Breast epithelium (tissue), 3 donors: ENCODE measurements at regions not wholly inside any gene's neighbourhood (a gene's known extent, or its start where the extent isn't known, plus 50 kb on each side); places are given as distances from the start of the nearest gene placed in this dataset.

Experiments
- POLR2A ChIP-seq: fragments of 450-650 bp; IDR thresholded peaks from one replicate; pipeline ENCODE4 v1.6.1; 2016; ENCODE audit warnings: antibody characterized with exemption, mild to moderate bottlenecking, moderate library complexity
- POLR2AphosphoS5 ChIP-seq, 3 donors: sonication (generic); formaldehyde crosslinking; IDR thresholded peaks; one replicate each; pipeline ENCODE4 v1.6.1; 2017; ENCODE audit warnings: antibody characterized with exemption in 3 of 3
- TF ChIP-seq, protein P1 (sequence below), 3 donors: fragments of 450-650 bp; IDR thresholded peaks; one replicate each; pipeline ENCODE4 v1.5.1; 2016 to 2017; ENCODE audit warnings: antibody characterized with exemption in 3 of 3, mild to moderate bottlenecking in 3 of 3, moderate library complexity in 3 of 3

DNA sequence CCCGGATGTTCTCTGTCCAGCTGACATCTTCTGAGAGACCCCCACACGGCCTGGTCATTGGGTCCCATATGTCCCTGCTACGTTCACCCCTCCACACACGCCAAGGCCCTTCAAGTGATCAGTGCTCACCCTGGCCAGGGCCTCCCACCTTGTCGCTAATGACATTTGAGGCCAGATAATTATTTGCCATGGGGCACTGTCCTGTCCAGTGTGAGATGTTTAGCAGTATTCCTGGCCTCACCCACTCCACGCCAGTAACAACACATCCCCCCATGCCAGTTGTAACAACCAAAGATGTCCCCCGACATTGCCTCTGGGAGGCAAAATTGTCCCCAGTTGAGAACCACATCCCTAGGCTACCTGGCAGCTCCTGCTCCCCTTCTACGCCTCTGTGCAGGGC, 49.9 kb upstream of the NANOS1 start:
- TF ChIP-seq, protein P1, sequence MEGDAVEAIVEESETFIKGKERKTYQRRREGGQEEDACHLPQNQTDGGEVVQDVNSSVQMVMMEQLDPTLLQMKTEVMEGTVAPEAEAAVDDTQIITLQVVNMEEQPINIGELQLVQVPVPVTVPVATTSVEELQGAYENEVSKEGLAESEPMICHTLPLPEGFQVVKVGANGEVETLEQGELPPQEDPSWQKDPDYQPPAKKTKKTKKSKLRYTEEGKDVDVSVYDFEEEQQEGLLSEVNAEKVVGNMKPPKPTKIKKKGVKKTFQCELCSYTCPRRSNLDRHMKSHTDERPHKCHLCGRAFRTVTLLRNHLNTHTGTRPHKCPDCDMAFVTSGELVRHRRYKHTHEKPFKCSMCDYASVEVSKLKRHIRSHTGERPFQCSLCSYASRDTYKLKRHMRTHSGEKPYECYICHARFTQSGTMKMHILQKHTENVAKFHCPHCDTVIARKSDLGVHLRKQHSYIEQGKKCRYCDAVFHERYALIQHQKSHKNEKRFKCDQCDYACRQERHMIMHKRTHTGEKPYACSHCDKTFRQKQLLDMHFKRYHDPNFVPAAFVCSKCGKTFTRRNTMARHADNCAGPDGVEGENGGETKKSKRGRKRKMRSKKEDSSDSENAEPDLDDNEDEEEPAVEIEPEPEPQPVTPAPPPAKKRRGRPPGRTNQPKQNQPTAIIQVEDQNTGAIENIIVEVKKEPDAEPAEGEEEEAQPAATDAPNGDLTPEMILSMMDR (IDR thresholded peaks at IDR 0.05): no peak
- TF ChIP-seq POLR2A (no peak), POLR2AphosphoS5 (IDR thresholded peaks at IDR 0.05) (no peak)
